ENCODE measurements at regions not wholly inside any gene's neighbourhood (a gene's known extent, or its start where the extent isn't known, plus 50 kb on each side); places are given as distances from the start of the nearest gene placed in this dataset.
"Not testable (repeated sequence)": the region's sequence is repeated elsewhere in the genome, so short reads cannot be mapped to it uniquely, and the experiment has no call there.

- not testable (repeated sequence) for TF ChIP-seq CTCF (IDR thresholded peaks at IDR 0.05; ENCODE audit: poor library complexity); EZH2phosphoT487 (IDR thresholded peaks at IDR 0.05; ENCODE audit: low read depth, severe bottlenecking, unreplicated experiment); EZH2 (IDR thresholded peaks at IDR 0.05; ENCODE audit: borderline replicate concordance)
Observed at GRCh38 chr7:106714590-106715442, 53.9 kb upstream of the CCDC71L start.
